Pancreas (tissue), 10 donors: ENCODE measurements at regions not wholly inside any gene's neighbourhood (a gene's known extent, or its start where the extent isn't known, plus 50 kb on each side); places are given as distances from the start of the nearest gene placed in this dataset.

Experiments used
- ATAC-seq, 4 donors: fragments of 200-7000 bp; cut with Tn5 transposase; one replicate each; pipeline versions ENCODE4 v1.8.0 to v1.9.1; 2020; ENCODE audit warnings: mild to moderate bottlenecking in 4 of 4, moderate library complexity in 4 of 4
- DNase-seq, 6 donors: peaks; one replicate each; pipeline ENCODE4 v3.0.0-alpha.2; 2020
- FAIRE-seq: peaks from 2 replicates; lab custom pipeline; 2012; peaks lifted over from hg19 to GRCh38; lab: Jason Lieb, UNC
- H3K27ac ChIP-seq, 4 donors: fragments of 200-600 bp; sonication (generic); 1 replicate in 3 of 4; 2 replicates in 1 of 4; pipeline versions ENCODE4 v1.5.0 to v1.8.0; 2020
- H3K27me3 ChIP-seq, 4 donors: fragments of 200-600 bp; one replicate each; pipeline ENCODE4 v1.8.0; 2021
- H3K36me3 ChIP-seq, 3 donors: fragments of 200-600 bp; sonication (generic) in 1 of 3; one replicate each; pipeline versions ENCODE4 v1.5.0 to v1.8.0; 2020 to 2021
- H3K4me1 ChIP-seq, 3 donors: fragments of 200-600 bp; one replicate each; pipeline ENCODE4 v1.8.0; 2021
- H3K4me3 ChIP-seq, 4 donors: fragments of 200-600 bp; sonication (generic) in 2 of 4; one replicate each; pipeline versions ENCODE4 v1.5.0 to v1.8.0; 2020 to 2021
- H3K9me3 ChIP-seq, 4 donors: fragments of 200-600 bp; one replicate each; pipeline ENCODE4 v1.8.0; 2021
- CTCF ChIP-seq, 4 donors: fragments of 200-600 bp; sonication (generic) in 3 of 4; IDR thresholded peaks; one replicate each; pipeline versions ENCODE4 v1.5.0 to v1.8.0; 2021; ENCODE audit warnings: antibody characterized with exemption in 4 of 4
- WGBS, 2 donors: extraction: QIAGEN DNeasy Blood & Tissue Kit; methylation state at CpG; one replicate each; pipeline ENCODE4 v1.1.7; 2013; 5-methylcytosine and 5-hydroxymethylcytosine counted together
- intact Hi-C, 3 donors: fragments of 100-400 bp; cut with DNase I; formaldehyde crosslinking; loops; one replicate each; pipeline versions ENCODE4 v1.11.1 to v1.14.2; 2022
- donor health status: healthy with polysubstance abuse.
- donor health status: DM: no; HTN: no; CAD: no; lungs with moderate emphysema.
- donor health status: DM: no; HTN: no; CAD: no.
- donor health status: control.
- donor health status: control.
- donor health status: Bipolar disorder and iron deficiency.
- donor health status: DM: yes; HTN: yes; CAD: no.
- donor health status: DM: no; HTN: no; CAD: no.
- donor health status: DM: no; HTN: no; CAD: no.
- donor health status: DM: yes; HTN: yes; CAD: no.

GRCh38 chr1:58849551-58849950 is 65.7 kb upstream of the JUN start:
- DNase-seq (no peak), ATAC-seq (peak in 1 of 4 donors; percentile 8), FAIRE-seq (no peak)
- TF ChIP-seq CTCF (IDR thresholded peaks at IDR 0.05), result no peak
- Histone ChIP-seq H3K9me3 (no peaks in the 10 kb centered on the region), H3K4me3 (no peak overlapping the region), H3K27ac (peak overlapping the region in 1 of 4 donors; percentile 0), H3K36me3 (no peaks in the 10 kb centered on the region), H3K27me3 (no peaks in the 10 kb centered on the region), H3K4me1 (peaks cover 0 to 5% (median 0%) of the 10 kb centered on the region in 3 donors)
- WGBS, 2 donors, result 94 to 95% methylated on average over 2 of the region's 2 CpGs
- intact Hi-C loops, result no loop called here

GRCh38 chr1:58850636-58851035 is 66.8 kb upstream of the JUN start:
- H3K9me3 ChIP-seq, result no peaks in the 10 kb centered on the region
- FAIRE-seq, result no peak
- intact Hi-C loops, result no loop called here
- H3K4me3 ChIP-seq, result no peak overlapping the region
- no peaks in the 10 kb centered on the region for H3K27me3 ChIP-seq
- no peak for ATAC-seq
- H3K27ac ChIP-seq, result no peak overlapping the region
- H3K36me3 ChIP-seq, result no peaks in the 10 kb centered on the region
- DNase-seq, result no peak
- TF ChIP-seq CTCF (IDR thresholded peaks at IDR 0.05), result no peak
- H3K4me1 ChIP-seq, result peaks cover 0 to 14% (median 6%) of the 10 kb centered on the region in 3 donors

- Histone ChIP-seq H3K4me1 (peaks cover 0 to 23% (median 17%) of the 10 kb centered on the region in 3 donors), H3K4me3 (no peak overlapping the region), H3K27ac (no peak overlapping the region), H3K27me3 (no peaks in the 10 kb centered on the region), H3K9me3 (no peaks in the 10 kb centered on the region), H3K36me3 (no peaks in the 10 kb centered on the region)
- ATAC-seq, result no peak
- intact Hi-C loops, result no loop called here
- no peak for TF ChIP-seq CTCF (IDR thresholded peaks at IDR 0.05)
- FAIRE-seq, result no peak
- DNase-seq, result no peak
- 92 to 94% methylated on average over 10 of the region's 10 CpGs for WGBS, 2 donors
These were observed 69.1 kb upstream of the JUN start for GRCh38 chr1:58852731-58853485.

GRCh38 chr1:58854576-58854975 is 70.7 kb upstream of the JUN start:
- Histone ChIP-seq H3K36me3 (no peaks in the 10 kb centered on the region), H3K9me3 (no peaks in the 10 kb centered on the region), H3K27ac (no peak overlapping the region), H3K4me1 (peaks cover 0 to 30% (median 26%) of the 10 kb centered on the region in 3 donors), H3K4me3 (no peak overlapping the region), H3K27me3 (no peaks in the 10 kb centered on the region)
- WGBS, 2 donors, result 44 to 47% methylated on average over 2 of the region's 2 CpGs
- ATAC-seq (peak in 1 of 4 donors; percentile 25), DNase-seq (no peak), FAIRE-seq (no peak)
- TF ChIP-seq CTCF (IDR thresholded peaks at IDR 0.05), result no peak
- intact Hi-C loops, result no loop called here
